NCI-H2171 treated with DMSO at 0.1 percent for 48 hours (cell line): ENCODE measurements at regions not wholly inside any gene's neighbourhood (a gene's known extent, or its start where the extent isn't known, plus 50 kb on each side); places are given as distances from the start of the nearest gene placed in this dataset.

Source experiments
- DNase-seq: peaks from one replicate; lab custom pipeline; 2025; lab: John Stamatoyannopoulos, UW

- DNase-seq: no peak
These were observed 240.7 kb downstream of the BUD13 start for GRCh38 chr11:116532066-116532465.

GRCh38 chr11:116530705-116531104, 242.1 kb downstream of the BUD13 start:
- no peak for DNase-seq

- DNase-seq: no peak
These were observed 243.5 kb downstream of the BUD13 start for GRCh38 chr11:116529271-116529670.

GRCh38 chr11:116527180-116527991, 245.4 kb downstream of the BUD13 start:
- DNase-seq: no peak

- DNase-seq: no peak
These were observed 246.8 kb downstream of the BUD13 start for GRCh38 chr11:116525961-116526495.

GRCh38 chr11:116519499-116519898, 253.3 kb downstream of the BUD13 start:
- DNase-seq: no peak

GRCh38 chr11:116518141-116518540, 254.6 kb downstream of the BUD13 start:
- no peak for DNase-seq

- DNase-seq: no peak
These were observed 255.2 kb downstream of the BUD13 start for GRCh38 chr11:116517584-116517983.

- no peak for DNase-seq
These were observed 255.7 kb downstream of the BUD13 start for GRCh38 chr11:116517077-116517476.

- DNase-seq: peak; percentile 82
These were observed 257.1 kb downstream of the BUD13 start for GRCh38 chr11:116515664-116516184.

GRCh38 chr11:116513894-116514293, 258.9 kb downstream of the BUD13 start:
- peak; percentile 30 for DNase-seq

GRCh38 chr11:116513278-116513823, 259.4 kb downstream of the BUD13 start:
- DNase-seq: peak; percentile 69

- DNase-seq: no peak
These were observed 259.9 kb downstream of the BUD13 start for GRCh38 chr11:116512841-116513240.

- no peak for DNase-seq
These were observed 261.1 kb downstream of the BUD13 start for GRCh38 chr11:116511684-116512083.

- peak; percentile 71 for DNase-seq
These were observed 261.7 kb downstream of the BUD13 start for GRCh38 chr11:116510886-116511650.

GRCh38 chr11:116510166-116510565, 262.6 kb downstream of the BUD13 start:
- no peak for DNase-seq

GRCh38 chr11:116509551-116509950, 263.2 kb downstream of the BUD13 start:
- DNase-seq: no peak

GRCh38 chr11:116507849-116508695, 264.7 kb downstream of the BUD13 start:
- DNase-seq: no peak

GRCh38 chr11:116507016-116507415, 265.8 kb downstream of the BUD13 start:
- no peak for DNase-seq

GRCh38 chr11:116506263-116506825, 266.4 kb downstream of the BUD13 start:
- peak; percentile 62 for DNase-seq
